GM12874 (cell line): ENCODE measurements at regions not wholly inside any gene's neighbourhood (a gene's known extent, or its start where the extent isn't known, plus 50 kb on each side); places are given as distances from the start of the nearest gene placed in this dataset.

Experiments
- CTCF ChIP-seq: IDR thresholded peaks from 2 replicates; pipeline ENCODE4 v1.5.1; 2011; ENCODE audit warnings: low read depth, mild to moderate bottlenecking, control low read depth, low read length, moderate library complexity; ENCODE audit not compliant: insufficient read depth

DNA sequence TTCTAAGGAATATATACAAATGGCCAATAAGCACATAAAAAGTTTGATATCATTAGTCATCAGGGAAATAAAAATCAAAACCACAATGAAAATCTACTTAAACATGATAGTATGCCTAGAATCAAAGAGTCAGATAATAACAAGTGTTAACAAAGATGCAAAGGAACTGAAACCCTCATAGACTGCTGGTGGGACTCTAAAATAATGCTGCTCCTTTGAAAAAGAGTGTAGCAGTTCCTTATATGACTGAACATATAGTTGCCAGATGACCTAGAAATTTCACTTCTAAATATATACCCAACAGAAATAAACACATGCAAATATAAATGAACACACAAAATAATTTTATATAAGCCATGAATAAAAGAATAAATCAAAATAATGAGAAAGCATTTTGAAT, 205.1 kb upstream of the CTSO start:
- no peak for TF ChIP-seq CTCF

DNA sequence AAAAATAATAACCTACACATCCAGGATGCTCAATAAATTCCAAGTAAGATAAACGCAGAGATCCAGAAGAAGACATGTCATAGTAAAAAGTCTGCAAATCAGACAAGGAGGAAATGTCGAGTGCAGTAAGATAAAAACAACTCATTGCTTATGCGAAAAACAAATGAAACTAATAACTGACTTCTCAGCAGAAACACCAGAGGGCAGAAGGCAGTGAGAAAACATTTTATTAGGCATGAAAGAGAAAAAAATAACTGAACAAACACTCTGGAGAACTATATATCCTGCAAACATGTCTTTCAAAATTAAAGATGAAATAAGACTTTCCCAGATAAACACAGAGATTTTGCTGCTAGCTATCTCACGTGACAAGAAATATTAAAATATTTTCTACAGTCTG, 201.3 kb upstream of the CTSO start:
- no peak for TF ChIP-seq CTCF

DNA sequence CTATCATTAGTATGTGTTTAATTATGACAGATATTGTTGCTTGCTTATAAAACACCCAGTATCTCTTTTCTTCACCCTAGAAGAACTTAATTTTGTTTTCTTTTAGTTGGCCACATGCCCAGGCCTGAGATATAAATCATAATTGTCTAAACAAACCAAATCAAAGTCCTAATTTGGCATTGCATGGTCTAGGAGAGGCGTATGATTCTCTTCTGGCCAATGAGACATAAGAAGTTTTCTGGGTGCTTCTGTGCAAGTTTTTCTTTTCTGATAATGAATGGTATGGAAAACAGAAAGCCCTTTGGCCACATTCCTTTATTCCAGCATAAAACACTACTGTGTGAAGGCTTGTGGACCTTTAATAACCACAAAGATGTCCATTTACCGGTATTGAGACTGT, 192.9 kb upstream of the CTSO start:
- no peak for TF ChIP-seq CTCF

DNA sequence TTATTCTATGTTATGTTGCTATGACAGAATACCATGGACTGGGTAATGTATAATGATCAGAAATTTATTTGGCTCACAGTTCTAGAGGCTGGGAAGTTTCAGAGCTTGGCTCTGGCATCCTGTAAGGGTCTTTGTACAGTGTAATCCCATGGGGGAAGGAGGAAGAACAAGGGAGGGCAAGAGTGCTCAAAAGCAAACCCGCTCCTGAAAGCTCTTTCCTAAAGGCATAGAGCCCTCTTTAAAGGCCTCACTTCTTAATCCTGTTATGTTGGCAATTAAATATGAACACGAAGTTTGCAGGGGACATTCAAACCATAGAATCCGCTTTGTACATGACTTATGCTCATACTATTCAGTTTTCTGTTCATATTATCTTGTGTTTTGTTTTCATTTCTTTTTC, 191.3 kb upstream of the CTSO start:
- no peak for TF ChIP-seq CTCF

GRCh38 chr4:156138781-156139280, 185.2 kb upstream of the CTSO start:
- no peak for TF ChIP-seq CTCF

GRCh38 chr4:156137679-156138473, 184.2 kb upstream of the CTSO start:
- no peak for TF ChIP-seq CTCF

DNA sequence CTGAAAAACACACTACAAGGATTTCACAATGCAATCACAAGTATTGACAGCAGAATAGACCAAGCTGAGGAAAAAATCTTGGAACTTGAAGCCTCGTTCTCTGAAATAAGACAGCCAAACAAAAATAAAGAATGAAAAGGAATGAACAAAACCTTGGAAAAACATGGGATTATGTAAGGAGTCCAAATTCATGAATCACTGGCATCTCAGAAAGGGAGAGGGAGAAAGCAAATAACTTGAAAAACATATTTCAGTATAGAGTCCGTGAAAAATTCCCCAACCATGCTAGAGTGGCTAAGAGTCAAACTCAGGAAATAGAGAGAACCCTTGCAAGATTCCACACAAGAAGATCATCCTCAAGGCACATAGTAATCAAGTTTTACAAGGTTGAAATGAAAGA, 178.5 kb upstream of the CTSO start:
- no peak for TF ChIP-seq CTCF
